SIG-M5 treated with dmso at 0.1 percent for 504 hours (cell line): ENCODE measurements at regions not wholly inside any gene's neighbourhood (a gene's known extent, or its start where the extent isn't known, plus 50 kb on each side); places are given as distances from the start of the nearest gene placed in this dataset.
A peak's percentile ranks its signal among the peaks of the same experiment; 100 is the strongest.

Experiments used
- DNase-seq: peaks from one replicate; lab custom pipeline; 2025; ENCODE audit not compliant: unreplicated experiment; lab: John Stamatoyannopoulos, UW

- DNase-seq, result no peak
These were observed 231.3 kb downstream of the MDFIC start for GRCh38 chr7:115153176-115153575.

- DNase-seq, result no peak
These were observed 224.3 kb downstream of the MDFIC start for GRCh38 chr7:115146148-115146547.

- peak; percentile 42 for DNase-seq
These were observed 223.6 kb downstream of the MDFIC start for GRCh38 chr7:115145512-115145911.

DNA sequence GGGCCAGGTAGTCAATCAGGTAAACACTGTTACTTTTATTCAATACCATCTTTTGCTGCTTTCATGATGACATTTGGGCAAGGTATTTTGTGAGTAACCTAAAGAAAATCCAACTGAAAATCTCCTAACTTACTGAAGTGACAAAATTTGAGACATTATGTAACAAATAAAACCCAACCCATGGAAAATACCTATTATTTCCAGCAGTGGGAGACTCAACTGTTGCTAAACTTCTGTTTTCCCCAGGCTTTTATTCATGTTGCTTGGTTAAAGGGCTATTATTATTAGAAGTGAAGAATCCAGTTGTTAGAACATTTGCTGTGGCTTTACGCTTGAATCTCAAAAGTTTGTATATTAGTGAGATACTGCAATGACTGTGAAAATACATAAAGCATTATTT lies 215.9 kb downstream of the MDFIC start:
- no peak for DNase-seq

DNA sequence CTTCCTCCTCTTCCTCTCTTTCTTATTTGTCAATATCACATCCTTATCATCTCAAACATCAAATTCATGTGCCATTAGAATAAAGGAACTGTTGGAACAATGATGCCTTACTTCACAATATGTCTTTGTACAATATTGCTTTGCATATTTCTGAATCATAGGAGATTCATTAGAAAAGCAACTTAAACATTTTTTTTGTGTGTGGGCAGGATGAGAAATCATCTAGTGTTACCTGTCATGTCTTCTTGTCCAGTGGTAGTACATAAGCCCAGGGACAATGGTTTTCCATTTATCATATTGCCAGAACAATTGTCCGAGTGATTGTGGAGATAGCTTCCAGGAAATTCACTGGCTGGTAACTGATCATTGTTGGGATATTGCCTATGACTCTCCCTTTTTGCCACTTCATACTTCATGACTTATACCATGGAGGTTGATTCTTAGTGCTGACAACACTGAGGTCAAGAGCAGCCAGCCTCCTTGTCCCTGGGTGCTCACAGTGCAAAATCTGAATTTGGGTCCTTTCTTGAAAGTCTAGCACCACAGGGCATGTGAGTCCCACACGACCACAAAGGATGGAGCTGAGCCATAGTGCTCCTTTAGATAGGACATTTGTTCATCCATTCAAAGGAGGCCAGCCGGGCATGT lies 215.0 kb downstream of the MDFIC start:
- DNase-seq, result no peak

DNA sequence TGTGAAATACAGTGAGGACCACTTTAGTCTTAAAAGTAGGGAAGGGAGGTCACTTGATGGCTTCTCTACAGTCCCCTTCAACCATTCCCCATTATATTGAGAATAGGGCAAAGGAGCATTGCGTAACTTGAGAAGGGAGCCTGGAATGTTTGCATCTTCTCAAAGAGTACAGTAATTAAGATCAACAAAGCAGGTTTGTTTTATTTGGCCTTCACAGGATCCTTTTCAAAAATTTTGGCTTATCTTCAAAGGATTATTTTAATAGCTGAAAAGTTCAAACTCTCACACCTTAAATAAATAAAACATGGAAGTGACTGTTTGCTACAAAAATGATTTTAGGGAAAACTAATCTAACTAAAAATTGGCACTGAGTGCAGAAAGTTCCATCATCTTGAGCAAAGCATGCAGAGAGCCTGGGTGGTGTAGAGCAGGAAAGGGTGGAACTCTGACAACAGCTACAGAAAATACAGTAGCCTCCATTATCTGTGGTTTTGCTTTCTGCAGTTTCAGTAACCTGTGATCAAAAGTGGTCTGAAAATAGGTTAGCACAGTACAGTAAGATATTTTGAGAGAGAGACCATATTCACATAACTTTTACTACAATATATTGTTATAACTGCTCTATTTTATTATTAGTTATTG lies 214.0 kb downstream of the MDFIC start:
- DNase-seq, result no peak

GRCh38 chr7:115135146-115135545 lies 213.3 kb downstream of the MDFIC start:
- no peak for DNase-seq

DNA sequence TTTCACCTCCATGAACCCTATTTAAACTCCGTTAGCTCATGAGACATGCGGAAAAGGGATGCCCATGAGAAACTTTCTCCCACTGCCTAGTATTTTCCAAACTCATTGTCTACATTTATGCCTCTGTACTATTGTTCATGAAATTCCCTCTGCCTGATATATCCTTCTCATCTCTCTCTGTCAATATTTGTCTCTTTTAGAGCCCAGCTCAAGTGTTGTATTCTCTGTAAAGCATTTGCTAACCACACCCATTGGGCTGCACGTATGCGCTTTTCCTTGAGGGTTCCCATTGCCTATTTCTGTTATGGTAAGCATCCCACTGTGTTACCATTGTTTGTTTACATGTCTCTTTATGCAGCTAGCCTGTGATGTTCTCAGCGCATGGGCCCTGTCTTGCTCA lies 211.4 kb downstream of the MDFIC start:
- DNase-seq, result no peak

DNA sequence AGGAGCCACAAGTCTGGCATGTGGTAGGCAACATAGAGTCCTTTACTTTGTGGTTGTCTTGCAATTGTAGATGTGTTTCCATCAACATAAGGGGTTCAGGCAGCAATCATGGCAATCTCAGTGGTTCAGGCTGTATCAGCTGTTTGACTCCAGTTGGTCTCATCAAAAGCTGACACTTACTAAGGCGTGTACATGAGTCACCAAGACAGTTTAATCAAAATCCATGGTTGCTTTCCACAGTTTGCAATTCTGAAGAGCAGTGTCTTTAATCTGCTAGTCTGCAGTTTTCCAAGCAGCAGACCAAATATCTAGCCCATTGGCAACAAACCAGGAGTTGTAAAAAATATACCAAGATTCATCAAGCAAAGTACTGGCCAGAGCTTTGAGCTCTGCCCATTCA lies 210.2 kb downstream of the MDFIC start:
- DNase-seq, result no peak

GRCh38 chr7:115128154-115128553 lies 206.3 kb downstream of the MDFIC start:
- no peak for DNase-seq

GRCh38 chr7:115127399-115128021 lies 205.6 kb downstream of the MDFIC start:
- no peak for DNase-seq

GRCh38 chr7:115125750-115126149 lies 203.9 kb downstream of the MDFIC start:
- DNase-seq, result no peak

DNA sequence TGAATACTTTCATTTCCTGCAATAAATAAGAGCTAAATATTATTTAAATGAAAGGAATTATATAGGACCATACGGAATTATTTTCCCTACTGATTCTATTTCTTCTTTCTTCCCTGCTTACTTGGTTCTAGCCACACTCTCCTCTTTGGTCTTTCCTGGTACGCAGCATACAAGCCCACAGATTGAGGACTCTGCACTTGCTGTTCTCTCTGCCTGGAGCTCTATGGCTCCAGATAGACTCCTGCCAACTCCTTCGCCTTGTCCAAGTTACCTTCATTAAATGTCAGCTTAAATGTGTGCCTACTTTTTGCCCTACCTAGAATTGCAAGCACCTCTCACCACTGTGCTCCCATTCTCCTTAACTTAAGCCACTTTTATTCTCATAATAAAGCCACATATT lies 203.4 kb downstream of the MDFIC start:
- DNase-seq, result no peak

DNA sequence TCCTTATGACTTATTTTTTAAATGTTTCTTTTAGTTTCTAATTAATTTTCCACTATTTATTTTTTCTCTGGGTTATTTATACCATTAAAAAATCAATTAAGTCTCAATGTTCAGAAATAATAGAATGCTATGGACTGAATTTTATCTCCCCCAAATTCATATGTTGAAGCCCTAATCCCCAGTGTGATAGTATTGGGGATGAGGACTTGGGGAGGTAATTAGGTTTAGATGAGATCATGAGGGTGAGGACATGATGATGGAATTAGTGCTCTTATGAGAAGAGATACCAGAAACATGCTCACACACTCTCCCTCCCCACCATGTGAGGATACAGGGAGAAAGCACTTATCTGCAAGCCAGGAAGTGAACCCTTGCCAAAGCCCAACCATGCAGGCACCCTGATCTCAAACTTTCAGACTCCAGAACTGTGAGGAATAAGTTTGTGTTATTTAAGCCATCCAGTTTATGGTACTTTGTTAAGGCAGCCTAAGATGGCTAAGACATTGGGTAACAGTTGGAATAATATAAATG lies 202.6 kb downstream of the MDFIC start:
- no peak for DNase-seq

- DNase-seq, result no peak
These were observed 201.5 kb downstream of the MDFIC start for GRCh38 chr7:115123441-115123840.

GRCh38 chr7:115122388-115122787 lies 200.5 kb downstream of the MDFIC start:
- DNase-seq, result no peak

GRCh38 chr7:115117748-115118147 lies 195.9 kb downstream of the MDFIC start:
- no peak for DNase-seq

DNA sequence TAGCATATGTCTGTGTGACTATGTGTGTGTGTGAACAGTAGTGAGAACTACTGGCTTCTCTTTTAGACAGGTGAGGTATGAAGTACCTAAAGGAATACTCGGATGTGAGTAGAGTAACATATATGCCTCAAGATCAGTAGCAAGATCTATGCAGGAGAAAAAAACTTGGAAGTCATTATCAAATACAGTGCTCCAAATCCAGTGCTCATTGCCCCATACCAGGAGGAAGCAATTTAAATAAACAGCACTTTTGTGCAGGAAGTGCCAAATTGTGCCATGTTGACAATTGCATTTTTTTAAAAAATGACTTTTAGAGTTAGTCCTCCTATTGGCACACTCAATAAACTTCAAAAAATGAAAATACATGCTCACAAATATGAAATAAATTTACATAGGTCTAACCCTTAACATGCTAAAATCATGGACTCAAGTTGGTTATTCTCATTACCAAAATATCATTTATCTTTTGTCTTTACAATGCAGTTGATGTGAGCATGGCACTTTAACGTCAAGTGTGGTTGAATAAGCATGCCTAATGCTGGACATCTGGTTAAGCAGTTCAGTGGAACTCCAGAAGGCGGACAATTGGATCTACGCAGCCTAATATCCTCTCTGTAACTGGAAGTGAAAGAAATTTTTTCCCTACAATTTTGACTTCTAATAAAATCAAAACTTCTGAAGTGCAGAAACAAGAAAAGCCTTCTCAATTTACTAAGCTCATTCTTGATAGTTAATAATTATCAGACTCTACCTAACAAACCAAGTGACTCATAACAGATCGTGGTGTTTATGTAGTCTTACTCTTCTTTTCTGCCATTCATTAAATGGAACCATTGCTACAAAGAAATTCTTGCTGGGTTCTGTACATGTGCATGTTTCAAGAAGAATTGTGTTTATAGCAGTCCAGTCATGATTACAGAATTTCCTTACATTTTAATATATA lies 195.2 kb downstream of the MDFIC start:
- DNase-seq, result no peak

GRCh38 chr7:115113776-115114175 lies 191.9 kb downstream of the MDFIC start:
- no peak for DNase-seq

DNA sequence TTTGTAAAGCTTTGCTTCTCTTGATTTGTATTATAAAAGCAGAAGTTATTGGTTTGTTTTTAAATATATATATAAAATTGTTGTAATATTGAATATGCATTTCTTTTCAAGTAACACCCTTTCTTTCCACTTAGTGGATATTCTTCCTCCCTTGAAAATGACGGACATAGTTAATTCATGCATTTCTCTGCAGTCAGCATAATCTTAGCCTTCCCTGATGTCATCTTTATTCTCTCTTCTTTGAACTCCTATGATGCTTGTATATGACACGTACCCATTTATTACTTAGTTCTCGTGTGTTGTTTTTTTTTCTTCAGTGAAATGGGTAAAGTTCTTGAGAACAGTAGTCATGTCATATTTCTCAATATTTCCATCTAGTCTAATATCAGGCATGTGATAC lies 191.2 kb downstream of the MDFIC start:
- DNase-seq, result no peak

GRCh38 chr7:115110523-115110922 lies 188.6 kb downstream of the MDFIC start:
- DNase-seq, result no peak
